K562 (cell line): ENCODE measurements at regions not wholly inside any gene's neighbourhood (a gene's known extent, or its start where the extent isn't known, plus 50 kb on each side); places are given as distances from the start of the nearest gene placed in this dataset.

Experiments
- ATAC-seq: fragments of 200-7000 bp; cut with Tn5 transposase; 3 replicates; pipeline ENCODE4 v1.9.1; 2020; ENCODE audit warnings: moderate library complexity
- BruUV-seq: library from RNA; stranded (reverse); fragments of 400-500 nt; replicated peaks from 2 replicates; lab custom pipeline; 2021; lab: Mats Ljungman, UMichigan
- CTCF ChIA-PET: fragments of 300-600 bp; formaldehyde crosslinking; extraction: SDS; loops from one replicate; lab custom pipeline; 2021; ENCODE audit warnings: low intra/inter-chr PET ratio; lab: Yijun Ruan, JAX
- POLR2A ChIA-PET: fragments of 300-600, 350-650 bp; sonication (Branson Sonifier 250); formaldehyde crosslinking; extraction: SDS; loops from one replicate; lab custom pipeline; 2021; ENCODE audit warnings: antibody characterized with exemption, inconsistent platforms; lab: Yijun Ruan, JAX
- DNase-seq, 4 experiments: peaks; one replicate each; pipeline versions ENCODE4 v3.0.0 to v3.0.0-alpha.2; 2011 to 2018; ENCODE audit warnings: low spot score in 3 of 4, mixed read lengths in 3 of 4; ENCODE audit errors: extremely low read depth in 1 of 4
- FAIRE-seq: peaks from 2 replicates; lab custom pipeline; 2011; peaks lifted over from hg19 to GRCh38; lab: Jason Lieb, UNC
- H2AFZ ChIP-seq: 2 replicates; pipeline ENCODE4 v1.6.0; 2011; ENCODE audit warnings: low read depth, low read length, control low read depth, inconsistent platforms
- H3K27ac ChIP-seq: fragments of 200-600 bp; 3 replicates; pipeline ENCODE4 v1.8.0; 2011; ENCODE audit warnings: low read depth, mild to moderate bottlenecking, control low read depth, inconsistent platforms, low read length, moderate library complexity, mixed read lengths; ENCODE audit errors: extremely low read depth
- H3K27me3 ChIP-seq, 2 experiments: fragments of 300-600 bp in 1 of 2; 2 replicates in 1 of 2; 3 replicates in 1 of 2; pipeline versions ENCODE4 v1.6.0 to v1.8.0; 2011; ENCODE audit warnings: inconsistent platforms in 2 of 2, low read length in 2 of 2, mild to moderate bottlenecking in 1 of 2, mixed read lengths in 1 of 2, moderate library complexity in 1 of 2; ENCODE audit not compliant: control insufficient read depth in 2 of 2, insufficient read depth in 2 of 2
- H3K36me3 ChIP-seq: fragments of 300-600 bp; 3 replicates; pipeline ENCODE4 v1.8.0; 2011; ENCODE audit warnings: mild to moderate bottlenecking, low read length, inconsistent platforms; ENCODE audit not compliant: control insufficient read depth, insufficient read depth
- H3K4me1 ChIP-seq, 2 experiments: fragments of 200-600 bp in 1 of 2; replicated peaks in 1 of 2; 2 replicates in 1 of 2; 3 replicates in 1 of 2; pipeline versions ENCODE4 v1.5.1 to v1.8.0; 2011; ENCODE audit warnings: inconsistent platforms in 2 of 2, low read length in 2 of 2, mild to moderate bottlenecking in 1 of 2, mixed read lengths in 1 of 2, moderate library complexity in 1 of 2; ENCODE audit not compliant: control insufficient read depth in 2 of 2, insufficient read depth in 2 of 2
- H3K4me2 ChIP-seq: 2 replicates; pipeline ENCODE4 v1.6.1; 2011; ENCODE audit warnings: low read length, control low read depth, inconsistent platforms, mixed read lengths; ENCODE audit not compliant: insufficient read depth
- H3K4me3 ChIP-seq: fragments of 200-600 bp; sonication (generic), shearing (Covaris generic); 2 replicates; pipeline ENCODE4 v1.5.1; 2016; ENCODE audit warnings: control low read depth, inconsistent platforms
- H3K79me2 ChIP-seq: fragments of 200-600 bp; 3 replicates; pipeline ENCODE4 v1.8.0; 2011; ENCODE audit warnings: low read length, inconsistent platforms; ENCODE audit not compliant: control insufficient read depth, insufficient read depth
- H3K9ac ChIP-seq, 2 experiments: 2 replicates each; pipeline versions ENCODE4 v1.6.0 to v1.6.1; 2011; ENCODE audit warnings: low read depth in 2 of 2, low read length in 2 of 2, control low read depth in 1 of 2, inconsistent platforms in 1 of 2, mild to moderate bottlenecking in 1 of 2, mixed read lengths in 1 of 2; ENCODE audit not compliant: insufficient read depth in 1 of 2
- H3K9me1 ChIP-seq: one replicate; pipeline ENCODE4 v1.6.0; 2011; ENCODE audit warnings: inconsistent platforms, mild to moderate bottlenecking, low read length, moderate library complexity; ENCODE audit not compliant: control insufficient read depth, insufficient read depth
- H3K9me3 ChIP-seq: replicated peaks from 2 replicates; pipeline ENCODE4 v1.5.1; 2011; ENCODE audit warnings: low read depth, low read length, inconsistent platforms; ENCODE audit not compliant: control insufficient read depth, insufficient read depth
- H4K20me1 ChIP-seq: replicated peaks from 2 replicates; pipeline ENCODE4 v1.6.1; 2011; ENCODE audit warnings: low read length, inconsistent platforms, mixed read lengths; ENCODE audit not compliant: control insufficient read depth, insufficient read depth
- ATF7 ChIP-seq: fragments of 450-650 bp; IDR thresholded peaks from 2 replicates; pipeline ENCODE4 v1.7.1; 2014; ENCODE audit warnings: mild to moderate bottlenecking, moderate library complexity
- CREM ChIP-seq: IDR thresholded peaks from 2 replicates; pipeline ENCODE4 v1.6.1; 2014; ENCODE audit warnings: antibody characterized with exemption, low read depth
- WGBS: fragments of 100-300 bp; shearing (Covaris generic); methylation state at CpG from one replicate; pipeline ENCODE4 v1.1.6; 2016; ENCODE audit warnings: low coverage, mixed read lengths; ENCODE audit not compliant: insufficient coverage; ENCODE audit errors: missing lambda C conversion rate; 5-methylcytosine and 5-hydroxymethylcytosine counted together
- in situ Hi-C: fragments of 300-500 bp; cut with MboI; formaldehyde crosslinking; loops from 4 replicates; pipeline ENCODE4 v1.15.0; 2018; ENCODE audit warnings: inconsistent platforms, mixed read lengths
- intact Hi-C: fragments of 100-400 bp; cut with micrococcal nuclease; formaldehyde crosslinking; loops from 2 replicates; pipeline ENCODE4 v1.14.2; 2022

DNA sequence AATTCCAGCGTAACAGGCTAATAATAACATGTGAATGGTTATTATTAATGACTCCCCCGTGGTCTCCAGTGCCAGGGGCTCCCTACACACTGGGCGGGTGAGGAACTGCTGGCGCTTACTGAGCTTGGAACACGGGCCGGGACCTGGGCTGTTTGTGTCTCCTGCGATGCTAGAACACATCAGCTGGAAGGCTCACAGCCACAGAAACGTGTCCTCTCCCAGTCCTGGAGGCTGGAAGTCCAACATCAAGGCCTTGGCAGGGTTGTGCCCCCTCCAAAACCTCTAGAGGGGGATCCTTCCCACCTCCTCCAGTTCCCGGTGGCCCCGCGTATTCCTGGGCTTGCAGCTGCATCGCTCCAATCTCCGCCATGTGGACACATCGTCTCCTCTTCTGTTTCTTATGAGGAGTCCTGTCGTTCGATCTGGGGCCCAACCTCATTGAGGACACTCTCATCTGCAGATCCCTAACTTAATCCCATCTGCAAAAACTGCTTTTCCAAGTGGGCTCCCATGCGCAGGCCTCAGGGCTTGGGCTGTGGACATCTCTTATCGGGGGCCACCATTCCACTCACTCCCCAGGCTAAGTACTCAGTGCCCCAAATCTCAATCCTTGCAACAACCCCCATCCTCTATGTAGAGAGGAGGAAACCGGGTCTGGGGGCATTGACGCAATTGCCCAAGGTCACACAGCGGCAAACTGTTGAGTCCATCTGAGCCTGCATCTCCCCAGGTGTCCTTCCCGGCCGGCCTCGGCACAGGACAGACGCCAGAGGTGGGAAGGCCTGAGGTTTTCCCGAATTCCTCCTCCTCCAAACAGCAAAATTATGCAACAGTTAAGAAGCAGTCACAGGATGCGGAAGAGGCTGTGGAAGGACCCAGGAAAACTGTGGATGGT is 193.9 kb downstream of the IRF8 start:
- no peak for DNase-seq
- Histone ChIP-seq H3K36me3 (no peaks in the 10 kb centered on the region), H3K4me2 (no peak overlapping the region), H3K4me1 (no peaks in the 10 kb centered on the region), H3K9ac (no peak overlapping the region), H3K27ac (no peak overlapping the region), H3K27me3 (peaks cover 0 to 35% of the 10 kb centered on the region in 2 experiments; a peak in 3 of 5 replicates), H3K9me1 (no peaks in the 10 kb centered on the region), H4K20me1 (no peaks in the 10 kb centered on the region; the same call in 1 of the 2 replicates), H3K9me3 (no peaks in the 10 kb centered on the region), H2AFZ (no peak overlapping the region), H3K4me3 (no peak overlapping the region), H3K79me2 (no peaks in the 10 kb centered on the region)
- ChIA-PET POLR2A (interaction anchor here (1.0 to 1.5 kb wide), 2 partner anchors 9 to 14 kb away, joined by 3 to 5 read pairs; no protein-coding TSS in a partner anchor), CTCF (no interaction called here)
- no TSS peak for BruUV-seq
- ATAC-seq = no peak
- WGBS = under 1% methylated on average over 24 of the region's 27 CpGs
- in situ Hi-C loops = no loop called here
- FAIRE-seq = no peak
- TF ChIP-seq CREM (no peak), ATF7 (no peak)
- intact Hi-C loops = no loop called here
